CD4-positive, alpha-beta T cell (primary cell): ENCODE measurements at regions not wholly inside any gene's neighbourhood (a gene's known extent, or its start where the extent isn't known, plus 50 kb on each side); places are given as distances from the start of the nearest gene placed in this dataset.
A peak's percentile ranks its signal among the peaks of the same experiment; 100 is the strongest.

ENCODE experiments used
- ATAC-seq: fragments of 200-7000 bp; cut with Tn5 transposase; one replicate; pipeline ENCODE4 v1.10.0; 2022; ENCODE audit warnings: mild to moderate bottlenecking; ENCODE audit not compliant: poor library complexity
- CTCF ChIA-PET: fragments of 350-600 bp; sonication (Branson Sonifier 250); formaldehyde crosslinking; loops from one replicate; lab custom pipeline; 2021; ENCODE audit warnings: antibody characterized with exemption, inconsistent platforms; lab: Charles Lee
- POLR2A ChIA-PET: fragments of 350-600 bp; sonication (Branson Sonifier 250); formaldehyde crosslinking; loops from one replicate; lab custom pipeline; 2021; ENCODE audit warnings: antibody characterized with exemption, inconsistent platforms; lab: Charles Lee
- DNase-seq, 14 experiments: peaks; one replicate each; pipeline ENCODE4 v3.0.0-alpha.2; 2013 to 2020; ENCODE audit warnings: mixed read lengths in 2 of 14
- H3K27ac ChIP-seq, 2 donors: one replicate each; pipeline versions ENCODE4 v1.5.1 to v1.7.0; 2013; ENCODE audit warnings: low read length in 2 of 2, low read depth in 1 of 2, mild to moderate bottlenecking in 1 of 2
- H3K27me3 ChIP-seq, 2 experiments: 1 replicate in 1 of 2; 2 replicates in 1 of 2; pipeline versions ENCODE4 v1.6.1 to v1.7.0; 2013; ENCODE audit warnings: low read length in 2 of 2, control low read depth in 1 of 2, mild to moderate bottlenecking in 1 of 2, moderate library complexity in 1 of 2; ENCODE audit not compliant: insufficient read depth in 2 of 2, control insufficient read depth in 1 of 2
- H3K36me3 ChIP-seq: one replicate; pipeline ENCODE4 v1.6.1; 2013; ENCODE audit warnings: low read length, control low read depth; ENCODE audit not compliant: insufficient read depth
- H3K4me1 ChIP-seq: one replicate; pipeline ENCODE4 v1.6.1; 2013; ENCODE audit warnings: low read length, control low read depth; ENCODE audit not compliant: insufficient read depth
- H3K4me3 ChIP-seq: one replicate; pipeline ENCODE4 v1.5.1; 2013; ENCODE audit warnings: mild to moderate bottlenecking, low read length, moderate library complexity
- H3K9me3 ChIP-seq, 2 experiments: 1 replicate in 1 of 2; 2 replicates in 1 of 2; pipeline versions ENCODE4 v1.6.1 to v1.7.0; 2013; ENCODE audit warnings: low read length in 2 of 2, mild to moderate bottlenecking in 2 of 2, control low read depth in 1 of 2, moderate library complexity in 1 of 2; ENCODE audit not compliant: control insufficient read depth in 1 of 2, insufficient read depth in 1 of 2
- H3K27ac Mint-ChIP-seq: one replicate; pipeline ENCODE4 v1.8.0; 2020; ENCODE audit warnings: mixed read lengths
- H3K27me3 Mint-ChIP-seq: one replicate; pipeline ENCODE4 v1.8.0; 2021; ENCODE audit warnings: mixed read lengths
- H3K36me3 Mint-ChIP-seq: one replicate; pipeline ENCODE4 v1.8.0; 2021; ENCODE audit warnings: low read depth, mixed read lengths
- H3K4me1 Mint-ChIP-seq: one replicate; pipeline ENCODE4 v1.8.0; 2021; ENCODE audit warnings: low read depth, mixed read lengths
- H3K4me3 Mint-ChIP-seq: one replicate; pipeline ENCODE4 v1.8.0; 2020; ENCODE audit warnings: mild to moderate bottlenecking, mixed read lengths
- H3K9me3 Mint-ChIP-seq: one replicate; pipeline ENCODE4 v1.8.0; 2020; ENCODE audit warnings: mixed read lengths
- intact Hi-C, 2 experiments: fragments of 100-400 bp; cut with DNase I in 1 of 2; cut with micrococcal nuclease in 1 of 2; formaldehyde crosslinking; loops; one replicate each; pipeline versions ENCODE4 v1.15.1 to v1.9.0; 2023 to 2025; cut with DNase I, micrococcal nuclease
- TF ChIP-seq, protein P1 (sequence below): fragments of 200-600 bp; IDR thresholded peaks from one replicate; pipeline ENCODE4 v1.8.0; 2022; ENCODE audit warnings: antibody characterized with exemption, mild to moderate bottlenecking

DNA sequence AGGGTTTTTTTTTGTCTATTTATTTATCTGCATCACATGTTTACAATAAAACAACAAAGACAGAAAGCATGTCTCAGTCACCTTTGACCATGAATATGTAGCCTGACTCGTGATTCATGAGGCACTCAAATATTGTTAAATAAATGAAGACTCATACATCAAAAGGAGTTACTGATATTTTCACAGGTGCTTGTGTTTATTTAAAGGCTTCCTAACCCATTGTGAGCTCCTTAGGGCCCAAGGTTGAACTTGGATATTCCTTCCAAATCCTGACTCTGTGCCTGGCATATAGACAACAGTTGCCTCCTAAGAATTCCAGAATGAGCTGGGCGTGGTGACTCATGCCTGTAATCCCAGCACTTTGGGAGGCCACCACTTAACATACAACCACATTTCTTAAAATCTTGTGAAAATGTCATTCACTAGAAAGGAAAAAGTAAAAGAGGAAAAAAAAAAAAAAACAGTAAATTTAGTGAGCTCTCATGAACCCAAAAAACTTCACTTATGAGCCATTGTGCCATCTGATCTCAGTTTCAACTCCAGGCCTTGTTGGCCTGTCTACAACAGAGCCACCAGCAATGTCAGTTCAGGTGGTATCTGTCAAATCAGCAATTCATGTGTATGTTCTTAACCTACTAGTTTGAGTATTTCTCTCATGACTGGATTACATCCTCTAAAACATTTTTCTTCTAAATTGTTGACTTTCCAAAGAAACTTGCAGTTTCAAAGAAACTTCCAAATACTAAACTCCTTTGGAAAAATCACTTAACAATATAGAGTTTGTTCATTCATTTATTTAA, 162.7 kb upstream of the MARCKS start:
- intact Hi-C loops = no loop called here
- Mint-ChIP-seq H3K27ac (no peak overlapping the region), H3K4me3 (no peak overlapping the region), H3K36me3 (no peaks in the 10 kb centered on the region), H3K4me1 (no peaks in the 10 kb centered on the region), H3K27me3 (no peaks in the 10 kb centered on the region), H3K9me3 (no peaks in the 10 kb centered on the region)
- H3K27me3 ChIP-seq = no peaks in the 10 kb centered on the region
- no peak overlapping the region for H3K4me3 ChIP-seq
- CTCF ChIA-PET = no interaction called here
- H3K27ac ChIP-seq = no peak overlapping the region
- POLR2A ChIA-PET = no interaction called here
- H3K4me1 ChIP-seq = no peaks in the 10 kb centered on the region
- ATAC-seq = no peak
- DNase-seq = no peak
- TF ChIP-seq, protein P1, sequence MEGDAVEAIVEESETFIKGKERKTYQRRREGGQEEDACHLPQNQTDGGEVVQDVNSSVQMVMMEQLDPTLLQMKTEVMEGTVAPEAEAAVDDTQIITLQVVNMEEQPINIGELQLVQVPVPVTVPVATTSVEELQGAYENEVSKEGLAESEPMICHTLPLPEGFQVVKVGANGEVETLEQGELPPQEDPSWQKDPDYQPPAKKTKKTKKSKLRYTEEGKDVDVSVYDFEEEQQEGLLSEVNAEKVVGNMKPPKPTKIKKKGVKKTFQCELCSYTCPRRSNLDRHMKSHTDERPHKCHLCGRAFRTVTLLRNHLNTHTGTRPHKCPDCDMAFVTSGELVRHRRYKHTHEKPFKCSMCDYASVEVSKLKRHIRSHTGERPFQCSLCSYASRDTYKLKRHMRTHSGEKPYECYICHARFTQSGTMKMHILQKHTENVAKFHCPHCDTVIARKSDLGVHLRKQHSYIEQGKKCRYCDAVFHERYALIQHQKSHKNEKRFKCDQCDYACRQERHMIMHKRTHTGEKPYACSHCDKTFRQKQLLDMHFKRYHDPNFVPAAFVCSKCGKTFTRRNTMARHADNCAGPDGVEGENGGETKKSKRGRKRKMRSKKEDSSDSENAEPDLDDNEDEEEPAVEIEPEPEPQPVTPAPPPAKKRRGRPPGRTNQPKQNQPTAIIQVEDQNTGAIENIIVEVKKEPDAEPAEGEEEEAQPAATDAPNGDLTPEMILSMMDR = no peak
- no peaks in the 10 kb centered on the region for H3K9me3 ChIP-seq
- H3K36me3 ChIP-seq = no peaks in the 10 kb centered on the region

DNA sequence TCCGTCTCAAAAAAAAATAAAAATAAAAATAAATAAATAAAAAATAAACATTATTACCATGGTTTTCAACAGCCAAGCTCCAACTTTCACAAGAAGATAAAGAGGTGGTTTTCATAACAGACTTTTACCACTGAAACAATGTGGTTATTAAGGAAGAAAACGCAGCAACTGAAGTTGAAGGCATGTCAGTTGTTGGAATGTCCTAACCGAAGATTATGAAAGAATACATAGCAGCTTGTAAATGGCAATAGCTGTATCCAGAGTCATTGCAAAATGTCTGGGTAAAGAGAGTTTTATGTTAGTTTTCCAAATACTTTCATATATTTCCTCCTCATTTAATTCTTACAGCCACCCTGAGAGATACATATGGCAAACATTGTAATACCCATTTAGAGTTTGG, 161.6 kb upstream of the MARCKS start:
- Histone ChIP-seq H3K4me3 (no peak overlapping the region), H3K4me1 (no peaks in the 10 kb centered on the region), H3K27ac (no peak overlapping the region), H3K9me3 (no peaks in the 10 kb centered on the region), H3K36me3 (no peaks in the 10 kb centered on the region), H3K27me3 (no peaks in the 10 kb centered on the region)
- no peak overlapping the region for H3K4me3 Mint-ChIP-seq
- no peaks in the 10 kb centered on the region for H3K27me3 Mint-ChIP-seq
- CTCF ChIA-PET = no interaction called here
- no peaks in the 10 kb centered on the region for H3K9me3 Mint-ChIP-seq
- H3K36me3 Mint-ChIP-seq = no peaks in the 10 kb centered on the region
- ATAC-seq = no peak
- DNase-seq = no peak
- POLR2A ChIA-PET = no interaction called here
- H3K27ac Mint-ChIP-seq = no peak overlapping the region
- intact Hi-C loops = no loop called here
- no peaks in the 10 kb centered on the region for H3K4me1 Mint-ChIP-seq
- TF ChIP-seq, protein P1 = no peak

DNA sequence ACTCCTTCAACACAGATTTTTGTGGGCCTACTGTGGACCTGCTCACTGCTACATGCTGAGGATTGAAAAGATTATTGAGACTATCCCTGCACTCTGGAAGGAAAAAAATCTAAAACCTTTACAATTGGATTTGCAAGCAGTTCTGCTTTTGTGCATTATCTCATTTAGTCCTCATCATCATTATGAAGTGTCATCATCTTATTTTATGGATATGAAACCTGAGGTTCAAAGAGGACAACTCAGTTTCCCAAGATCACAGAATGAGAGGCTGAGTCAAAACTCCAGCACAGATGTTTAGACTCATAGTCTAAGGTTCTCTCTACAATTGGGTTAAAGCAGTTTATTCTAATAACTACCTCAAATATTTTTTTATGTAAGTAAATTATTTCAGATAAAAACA, 160.2 kb upstream of the MARCKS start:
- Mint-ChIP-seq H3K4me1 (no peaks in the 10 kb centered on the region), H3K27ac (no peak overlapping the region), H3K36me3 (no peaks in the 10 kb centered on the region), H3K4me3 (no peak overlapping the region), H3K27me3 (no peaks in the 10 kb centered on the region), H3K9me3 (no peaks in the 10 kb centered on the region)
- POLR2A ChIA-PET = no interaction called here
- CTCF ChIA-PET = no interaction called here
- H3K4me3 ChIP-seq = no peak overlapping the region
- H3K9me3 ChIP-seq = no peaks in the 10 kb centered on the region
- H3K36me3 ChIP-seq = no peaks in the 10 kb centered on the region
- intact Hi-C loops = no loop called here
- no peak overlapping the region for H3K27ac ChIP-seq
- DNase-seq (peak in 3 of 14 experiments; percentile 13 to 49 (median 38)), ATAC-seq (no peak)
- H3K27me3 ChIP-seq = no peaks in the 10 kb centered on the region
- TF ChIP-seq, protein P1 = no peak
- H3K4me1 ChIP-seq = no peaks in the 10 kb centered on the region
